ENCODE measurements at regions not wholly inside any gene's neighbourhood (a gene's known extent, or its start where the extent isn't known, plus 50 kb on each side); places are given as distances from the start of the nearest gene placed in this dataset.

- ChIA-PET POLR2A (no interaction called here), CTCF (no interaction called here)
- DNase-seq, result no peak
- H3K9me3 Mint-ChIP-seq, result no peaks in the 10 kb centered on the region
- H3K4me1 Mint-ChIP-seq, result no peaks in the 10 kb centered on the region
- no peaks in the 10 kb centered on the region for H3K36me3 Mint-ChIP-seq (ENCODE audit: low read depth)
- no peak overlapping the region for H3K27ac Mint-ChIP-seq
- H3K4me3 Mint-ChIP-seq, result no peak overlapping the region
- H3K27me3 Mint-ChIP-seq, result no peaks in the 10 kb centered on the region
Observed at GRCh38 chr5:99308131-99308530, 379.3 kb upstream of the CHD1 start.

GRCh38 chr5:99305045-99305580 lies 376.3 kb upstream of the CHD1 start:
- H3K4me1 Mint-ChIP-seq, result no peaks in the 10 kb centered on the region
- no peaks in the 10 kb centered on the region for H3K9me3 Mint-ChIP-seq
- H3K27me3 Mint-ChIP-seq, result no peaks in the 10 kb centered on the region
- no peak overlapping the region for H3K4me3 Mint-ChIP-seq
- H3K27ac Mint-ChIP-seq, result no peak overlapping the region
- POLR2A ChIA-PET, result no interaction called here
- CTCF ChIA-PET, result no interaction called here
- H3K36me3 Mint-ChIP-seq (ENCODE audit: low read depth), result no peaks in the 10 kb centered on the region
- DNase-seq, result no peak

- DNase-seq, result no peak
- Mint-ChIP-seq H3K4me1 (no peaks in the 10 kb centered on the region), H3K27ac (no peak overlapping the region), H3K36me3 (ENCODE audit: low read depth) (no peaks in the 10 kb centered on the region), H3K9me3 (no peaks in the 10 kb centered on the region), H3K4me3 (no peak overlapping the region), H3K27me3 (no peaks in the 10 kb centered on the region)
- POLR2A ChIA-PET, result no interaction called here
- CTCF ChIA-PET, result no interaction called here
Observed at GRCh38 chr5:99285606-99286005, 356.8 kb upstream of the CHD1 start.

- Mint-ChIP-seq H3K27me3 (no peaks in the 10 kb centered on the region), H3K27ac (no peak overlapping the region), H3K4me3 (no peak overlapping the region), H3K4me1 (no peaks in the 10 kb centered on the region), H3K9me3 (peaks cover 4% of the 10 kb centered on the region), H3K36me3 (ENCODE audit: low read depth) (no peaks in the 10 kb centered on the region)
- ChIA-PET POLR2A (no interaction called here), CTCF (no interaction called here)
- no peak for DNase-seq
Observed at GRCh38 chr5:99275128-99275527, 346.3 kb upstream of the CHD1 start.

GRCh38 chr5:99272576-99272975 lies 343.8 kb upstream of the CHD1 start:
- H3K4me3 Mint-ChIP-seq, result no peak overlapping the region
- H3K9me3 Mint-ChIP-seq, result peaks cover 2% of the 10 kb centered on the region
- no peaks in the 10 kb centered on the region for H3K4me1 Mint-ChIP-seq
- DNase-seq, result no peak
- H3K27me3 Mint-ChIP-seq, result no peaks in the 10 kb centered on the region
- POLR2A ChIA-PET, result no interaction called here
- H3K36me3 Mint-ChIP-seq (ENCODE audit: low read depth), result no peaks in the 10 kb centered on the region
- no peak overlapping the region for H3K27ac Mint-ChIP-seq
- CTCF ChIA-PET, result no interaction called here

GRCh38 chr5:99258819-99259218 lies 330.0 kb upstream of the CHD1 start:
- no peaks in the 10 kb centered on the region for H3K36me3 Mint-ChIP-seq (ENCODE audit: low read depth)
- H3K4me1 Mint-ChIP-seq, result no peaks in the 10 kb centered on the region
- H3K9me3 Mint-ChIP-seq, result peaks cover 14% of the 10 kb centered on the region
- ChIA-PET CTCF (no interaction called here), POLR2A (no interaction called here)
- no peak overlapping the region for H3K27ac Mint-ChIP-seq
- no peaks in the 10 kb centered on the region for H3K27me3 Mint-ChIP-seq
- H3K4me3 Mint-ChIP-seq, result no peak overlapping the region
- DNase-seq, result no peak

GRCh38 chr5:99248066-99248465 lies 319.3 kb upstream of the CHD1 start:
- CTCF ChIA-PET, result no interaction called here
- no peaks in the 10 kb centered on the region for H3K36me3 Mint-ChIP-seq (ENCODE audit: low read depth)
- H3K27me3 Mint-ChIP-seq, result no peaks in the 10 kb centered on the region
- no peaks in the 10 kb centered on the region for H3K4me1 Mint-ChIP-seq
- no peaks in the 10 kb centered on the region for H3K9me3 Mint-ChIP-seq
- DNase-seq, result no peak
- no peak overlapping the region for H3K4me3 Mint-ChIP-seq
- H3K27ac Mint-ChIP-seq, result no peak overlapping the region
- POLR2A ChIA-PET, result no interaction called here

- H3K27ac Mint-ChIP-seq, result no peak overlapping the region
- no peaks in the 10 kb centered on the region for H3K27me3 Mint-ChIP-seq
- CTCF ChIA-PET, result no interaction called here
- no peak overlapping the region for H3K4me3 Mint-ChIP-seq
- no peaks in the 10 kb centered on the region for H3K36me3 Mint-ChIP-seq (ENCODE audit: low read depth)
- H3K9me3 Mint-ChIP-seq, result no peaks in the 10 kb centered on the region
- POLR2A ChIA-PET, result no interaction called here
- H3K4me1 Mint-ChIP-seq, result no peaks in the 10 kb centered on the region
- no peak for DNase-seq
Observed at GRCh38 chr5:99247346-99247745, 318.5 kb upstream of the CHD1 start.

GRCh38 chr5:99243111-99243510 lies 314.3 kb upstream of the CHD1 start:
- CTCF ChIA-PET, result no interaction called here
- POLR2A ChIA-PET, result no interaction called here
- Mint-ChIP-seq H3K27ac (no peak overlapping the region), H3K4me1 (no peaks in the 10 kb centered on the region), H3K36me3 (ENCODE audit: low read depth) (no peaks in the 10 kb centered on the region), H3K4me3 (no peak overlapping the region), H3K9me3 (no peaks in the 10 kb centered on the region), H3K27me3 (no peaks in the 10 kb centered on the region)
- DNase-seq, result no peak

GRCh38 chr5:99239826-99240360 lies 311.1 kb upstream of the CHD1 start:
- CTCF ChIA-PET, result no interaction called here
- Mint-ChIP-seq H3K27me3 (no peaks in the 10 kb centered on the region), H3K27ac (no peak overlapping the region), H3K4me3 (no peak overlapping the region), H3K4me1 (no peaks in the 10 kb centered on the region), H3K9me3 (no peaks in the 10 kb centered on the region), H3K36me3 (ENCODE audit: low read depth) (no peaks in the 10 kb centered on the region)
- no peak for DNase-seq
- POLR2A ChIA-PET, result no interaction called here

GRCh38 chr5:99191206-99191745 lies 262.5 kb upstream of the CHD1 start:
- H3K4me1 Mint-ChIP-seq, result no peaks in the 10 kb centered on the region

GRCh38 chr5:99187611-99188010 lies 258.8 kb upstream of the CHD1 start:
- POLR2A ChIA-PET, result no interaction called here
- Mint-ChIP-seq H3K27ac (no peak overlapping the region), H3K4me3 (no peak overlapping the region), H3K27me3 (peaks cover 3% of the 10 kb centered on the region), H3K9me3 (no peaks in the 10 kb centered on the region), H3K4me1 (no peaks in the 10 kb centered on the region), H3K36me3 (ENCODE audit: low read depth) (no peaks in the 10 kb centered on the region)
- no peak for DNase-seq
- CTCF ChIA-PET, result no interaction called here

More at GRCh38 chr5:99191206-99191745, 262.5 kb upstream of the CHD1 start:
- Mint-ChIP-seq H3K36me3 (ENCODE audit: low read depth) (no peaks in the 10 kb centered on the region), H3K9me3 (no peaks in the 10 kb centered on the region), H3K4me3 (no peak overlapping the region), H3K27me3 (peaks cover 3% of the 10 kb centered on the region), H3K27ac (no peak overlapping the region)
- ChIA-PET CTCF (no interaction called here), POLR2A (no interaction called here)
- DNase-seq, result no peak

- Mint-ChIP-seq H3K27me3 (no peaks in the 10 kb centered on the region), H3K27ac (no peak overlapping the region), H3K9me3 (no peaks in the 10 kb centered on the region), H3K36me3 (ENCODE audit: low read depth) (no peaks in the 10 kb centered on the region), H3K4me1 (no peaks in the 10 kb centered on the region), H3K4me3 (no peak overlapping the region)
- DNase-seq, result no peak
- POLR2A ChIA-PET, result no interaction called here
- CTCF ChIA-PET, result no interaction called here
Observed at GRCh38 chr5:99179206-99179605, 250.4 kb upstream of the CHD1 start.

- no peaks in the 10 kb centered on the region for H3K4me1 Mint-ChIP-seq
- H3K9me3 Mint-ChIP-seq, result no peaks in the 10 kb centered on the region
- no peak overlapping the region for H3K4me3 Mint-ChIP-seq
- CTCF ChIA-PET, result no interaction called here
- no peaks in the 10 kb centered on the region for H3K36me3 Mint-ChIP-seq (ENCODE audit: low read depth)
- DNase-seq, result no peak
- POLR2A ChIA-PET, result no interaction called here
- H3K27me3 Mint-ChIP-seq, result no peaks in the 10 kb centered on the region
- no peak overlapping the region for H3K27ac Mint-ChIP-seq
Observed at GRCh38 chr5:99177796-99178195, 249.0 kb upstream of the CHD1 start.

All from activated CD4-positive, alpha-beta memory T cell treated with anti-CD3 and anti-CD28 coated beads, Interleukin-2, amount 10 ng/mL, durations not matched to agents 7 days and 5 days (primary cell).